Astrocyte (in vitro differentiated cells and primary cell): ENCODE measurements at regions not wholly inside any gene's neighbourhood (a gene's known extent, or its start where the extent isn't known, plus 50 kb on each side); places are given as distances from the start of the nearest gene placed in this dataset.
"Not testable (repeated sequence)": the region's sequence is repeated elsewhere in the genome, so short reads cannot be mapped to it uniquely, and the experiment has no call there.

ENCODE experiments used
- DNase-seq: peaks from one replicate; pipeline ENCODE4 v3.0.0-alpha.2; 2010; ENCODE audit warnings: low read depth
- FAIRE-seq: peaks from 2 replicates; lab custom pipeline; 2011; peaks lifted over from hg19 to GRCh38; lab: Jason Lieb, UNC
- H2AFZ ChIP-seq: 2 replicates; pipeline ENCODE4 v1.6.0; 2012; ENCODE audit warnings: low read depth, low read length, inconsistent platforms
- H3K27ac ChIP-seq: 2 replicates; pipeline ENCODE4 v1.5.1; 2011; ENCODE audit warnings: low read depth, low read length, inconsistent platforms
- H3K27me3 ChIP-seq: 2 replicates; pipeline ENCODE4 v1.6.0; 2011; ENCODE audit warnings: low read length, inconsistent platforms; ENCODE audit not compliant: insufficient read depth
- H3K36me3 ChIP-seq: 2 replicates; pipeline ENCODE4 v1.5.1; 2011; ENCODE audit warnings: low read length, inconsistent platforms; ENCODE audit not compliant: insufficient read depth
- H3K4me1 ChIP-seq: 2 replicates; pipeline ENCODE4 v1.5.1; 2011; ENCODE audit warnings: low read length, inconsistent platforms; ENCODE audit not compliant: insufficient read depth
- H3K4me2 ChIP-seq: 2 replicates; pipeline ENCODE4 v1.6.0; 2012; ENCODE audit warnings: low read length, inconsistent platforms
- H3K4me3 ChIP-seq: 2 replicates; pipeline ENCODE4 v1.5.1; 2011; ENCODE audit warnings: low read depth, mild to moderate bottlenecking, low read length, inconsistent platforms; ENCODE audit not compliant: insufficient read depth
- H3K79me2 ChIP-seq: 2 replicates; pipeline ENCODE4 v1.6.0; 2012; ENCODE audit warnings: mild to moderate bottlenecking, low read length, inconsistent platforms; ENCODE audit not compliant: insufficient read depth
- H3K9ac ChIP-seq: 2 replicates; pipeline ENCODE4 v1.6.0; 2012; ENCODE audit warnings: mild to moderate bottlenecking, low read length, inconsistent platforms
- H3K9me3 ChIP-seq: 2 replicates; pipeline ENCODE4 v1.5.1; 2012; ENCODE audit warnings: low read depth, mild to moderate bottlenecking, low read length, inconsistent platforms; ENCODE audit not compliant: insufficient read depth
- H4K20me1 ChIP-seq: 2 replicates; pipeline ENCODE4 v1.6.0; 2012; ENCODE audit warnings: low read length, inconsistent platforms; ENCODE audit not compliant: insufficient read depth
- H3K27ac Mint-ChIP-seq: one replicate; pipeline ENCODE4 v1.8.0; 2021; ENCODE audit warnings: mild to moderate bottlenecking, mixed read lengths; ENCODE audit not compliant: unreplicated experiment
- H3K27me3 Mint-ChIP-seq: one replicate; pipeline ENCODE4 v1.8.0; 2021; ENCODE audit warnings: low read depth, mixed read lengths; ENCODE audit not compliant: unreplicated experiment
- H3K36me3 Mint-ChIP-seq: one replicate; pipeline ENCODE4 v1.8.0; 2021; ENCODE audit warnings: low read depth, mixed read lengths; ENCODE audit not compliant: unreplicated experiment
- H3K4me1 Mint-ChIP-seq: one replicate; pipeline ENCODE4 v1.8.0; 2021; ENCODE audit warnings: low read depth, mixed read lengths; ENCODE audit not compliant: unreplicated experiment
- H3K4me3 Mint-ChIP-seq: one replicate; pipeline ENCODE4 v1.8.0; 2021; ENCODE audit warnings: mild to moderate bottlenecking, moderate library complexity, mixed read lengths; ENCODE audit not compliant: unreplicated experiment
- H3K9me3 Mint-ChIP-seq: one replicate; pipeline ENCODE4 v1.8.0; 2021; ENCODE audit warnings: mild to moderate bottlenecking, mixed read lengths; ENCODE audit not compliant: unreplicated experiment

DNA sequence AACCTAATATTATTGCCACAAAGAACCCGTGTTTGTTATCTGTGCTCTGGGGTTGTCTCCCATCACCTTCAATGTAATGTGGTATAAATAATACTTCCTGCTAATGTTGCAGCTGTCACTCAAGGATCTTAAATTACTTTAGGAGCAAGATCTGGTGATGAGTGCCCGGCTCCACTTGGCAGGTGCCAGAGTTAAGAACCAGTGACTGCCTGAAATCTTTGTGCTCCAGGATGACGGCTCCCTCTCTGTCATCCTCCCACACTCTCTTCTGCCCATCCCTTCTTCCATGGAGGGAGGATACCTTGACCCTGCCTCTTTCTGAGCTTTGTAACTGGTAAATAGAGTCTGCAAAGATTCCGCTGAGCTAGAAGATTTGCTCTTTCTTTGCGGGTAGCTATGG, 100.4 kb upstream of the SEC22B start:
- not testable (repeated sequence) for H3K27ac ChIP-seq, H3K36me3 Mint-ChIP-seq, H3K4me2 ChIP-seq, H3K36me3 ChIP-seq, H3K79me2 ChIP-seq, H3K9me3 ChIP-seq, H3K27me3 ChIP-seq, H4K20me1 ChIP-seq, H3K4me3 Mint-ChIP-seq, H3K4me3 ChIP-seq, H3K9me3 Mint-ChIP-seq, H3K27ac Mint-ChIP-seq, H3K4me1 Mint-ChIP-seq, FAIRE-seq, H3K9ac ChIP-seq, H2AFZ ChIP-seq, H3K4me1 ChIP-seq, DNase-seq, H3K27me3 Mint-ChIP-seq

DNA sequence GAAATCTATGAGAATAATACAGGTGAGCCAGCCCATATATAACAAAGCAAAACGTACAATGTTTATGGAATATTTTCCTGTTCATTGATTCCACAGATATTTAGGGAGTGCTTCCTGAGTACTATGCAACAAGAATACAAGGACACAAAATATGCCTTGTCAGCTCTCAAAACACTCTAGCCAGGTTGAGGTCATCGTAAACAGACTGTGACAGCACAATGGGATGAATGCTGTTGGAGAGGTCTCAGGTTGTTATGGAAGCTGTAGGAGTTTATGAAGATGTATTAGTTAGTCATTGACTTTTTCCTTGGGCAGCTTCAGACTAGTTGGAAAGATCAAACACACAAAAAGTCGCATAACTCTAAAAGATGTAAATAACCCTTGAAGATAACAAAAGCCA, 98.1 kb upstream of the SEC22B start:
- not testable (repeated sequence) for H3K27me3 Mint-ChIP-seq, H3K79me2 ChIP-seq, H3K9ac ChIP-seq, H3K9me3 ChIP-seq, H3K27ac ChIP-seq, H3K27me3 ChIP-seq, FAIRE-seq, H3K9me3 Mint-ChIP-seq, H3K36me3 Mint-ChIP-seq, H3K4me1 ChIP-seq, H3K4me2 ChIP-seq, H3K27ac Mint-ChIP-seq, H2AFZ ChIP-seq, H4K20me1 ChIP-seq, DNase-seq, H3K36me3 ChIP-seq, H3K4me3 Mint-ChIP-seq, H3K4me3 ChIP-seq, H3K4me1 Mint-ChIP-seq

DNA sequence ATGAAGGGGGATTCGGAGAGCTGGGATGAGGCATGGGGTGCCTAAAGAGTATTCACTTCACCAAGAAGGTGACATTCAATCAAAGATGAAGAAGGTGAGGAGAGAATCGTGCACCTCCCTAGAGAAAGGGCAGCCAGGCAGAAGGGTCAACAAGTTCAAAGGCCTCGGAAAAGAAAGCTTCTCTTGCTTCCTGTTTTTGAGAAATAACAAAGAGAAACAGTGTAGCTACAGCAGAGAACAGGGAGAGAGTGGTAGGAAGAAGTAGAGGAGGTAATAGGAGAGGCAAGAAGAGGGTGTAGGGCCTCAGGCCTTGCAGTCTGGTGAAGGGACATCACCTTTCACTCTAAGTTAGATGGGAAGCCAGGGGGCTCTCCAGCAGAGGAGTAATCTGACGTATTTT, 97.0 kb upstream of the SEC22B start:
- H4K20me1 ChIP-seq, H3K36me3 ChIP-seq, DNase-seq, H3K27me3 Mint-ChIP-seq, H3K27me3 ChIP-seq, H3K9me3 ChIP-seq, H3K36me3 Mint-ChIP-seq, H3K4me3 Mint-ChIP-seq, H3K4me1 Mint-ChIP-seq, H3K79me2 ChIP-seq, H2AFZ ChIP-seq, H3K4me1 ChIP-seq, H3K27ac ChIP-seq, H3K4me3 ChIP-seq, H3K9ac ChIP-seq, H3K27ac Mint-ChIP-seq, FAIRE-seq, H3K9me3 Mint-ChIP-seq, H3K4me2 ChIP-seq: not testable (repeated sequence)

DNA sequence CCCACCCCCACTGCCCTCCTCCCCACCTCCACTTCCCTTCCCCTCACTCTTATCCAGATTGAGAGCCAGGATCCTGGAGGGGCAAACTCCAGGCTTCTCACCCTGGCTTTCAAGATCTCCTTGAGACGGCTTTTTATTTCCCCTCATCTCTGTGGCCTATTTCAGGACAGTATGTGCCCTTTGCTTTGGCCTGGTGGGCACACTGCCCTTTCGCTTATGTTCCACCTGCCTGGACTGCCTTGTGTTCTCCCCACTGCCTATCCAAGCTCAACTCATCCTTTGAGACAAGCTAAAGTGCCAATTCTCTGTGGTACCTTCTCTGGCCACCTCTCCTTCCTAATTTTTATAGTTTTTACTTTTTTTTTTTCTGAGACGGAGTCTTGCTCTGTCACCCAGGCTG, 95.9 kb upstream of the SEC22B start:
- not testable (repeated sequence) for H3K9ac ChIP-seq, H3K79me2 ChIP-seq, H3K36me3 ChIP-seq, H2AFZ ChIP-seq, H3K4me1 ChIP-seq, H3K36me3 Mint-ChIP-seq, H3K4me3 ChIP-seq, H4K20me1 ChIP-seq, H3K27me3 Mint-ChIP-seq, DNase-seq, H3K4me1 Mint-ChIP-seq, H3K9me3 ChIP-seq, H3K27me3 ChIP-seq, H3K4me3 Mint-ChIP-seq, H3K27ac ChIP-seq, H3K27ac Mint-ChIP-seq, H3K4me2 ChIP-seq, H3K9me3 Mint-ChIP-seq, FAIRE-seq

DNA sequence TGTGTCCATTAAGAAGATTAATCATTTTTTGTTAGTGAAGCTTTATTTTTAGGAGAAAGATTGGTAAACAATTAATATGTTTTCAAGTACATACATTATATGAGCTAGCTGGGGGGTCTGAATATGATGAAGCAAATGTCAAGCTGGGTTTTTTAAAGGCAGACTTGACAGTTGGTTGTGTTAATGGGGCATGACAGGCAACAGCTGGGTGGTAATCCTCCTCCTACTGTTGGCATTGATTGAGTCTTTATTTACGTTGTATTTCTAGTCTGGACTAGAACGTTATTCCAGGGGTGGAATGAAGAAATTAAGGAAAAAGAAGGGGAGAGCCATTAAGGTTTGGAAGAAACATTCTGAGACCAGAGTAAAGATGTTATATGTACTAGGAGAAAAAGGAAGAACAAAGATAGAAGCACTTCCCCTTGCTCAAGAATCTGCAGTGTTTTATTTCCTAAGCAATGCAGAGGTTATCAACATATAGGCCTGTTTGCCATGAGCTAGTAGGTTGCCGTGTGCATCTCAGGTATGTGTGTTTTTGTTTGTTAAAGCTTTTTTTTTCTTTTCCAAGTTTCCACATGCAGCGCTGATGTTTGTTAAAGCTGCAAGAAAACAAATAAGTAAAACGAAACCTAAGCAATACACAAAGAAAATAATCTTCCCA, 95.4 kb upstream of the SEC22B start:
- not testable (repeated sequence) for H4K20me1 ChIP-seq, H3K9me3 ChIP-seq, H3K36me3 Mint-ChIP-seq, H3K4me3 ChIP-seq, H3K27me3 ChIP-seq, DNase-seq, H3K4me3 Mint-ChIP-seq, H3K9me3 Mint-ChIP-seq, H3K4me1 ChIP-seq, H3K36me3 ChIP-seq, H2AFZ ChIP-seq, H3K4me2 ChIP-seq, FAIRE-seq, H3K4me1 Mint-ChIP-seq, H3K79me2 ChIP-seq, H3K27me3 Mint-ChIP-seq, H3K27ac ChIP-seq, H3K9ac ChIP-seq, H3K27ac Mint-ChIP-seq

DNA sequence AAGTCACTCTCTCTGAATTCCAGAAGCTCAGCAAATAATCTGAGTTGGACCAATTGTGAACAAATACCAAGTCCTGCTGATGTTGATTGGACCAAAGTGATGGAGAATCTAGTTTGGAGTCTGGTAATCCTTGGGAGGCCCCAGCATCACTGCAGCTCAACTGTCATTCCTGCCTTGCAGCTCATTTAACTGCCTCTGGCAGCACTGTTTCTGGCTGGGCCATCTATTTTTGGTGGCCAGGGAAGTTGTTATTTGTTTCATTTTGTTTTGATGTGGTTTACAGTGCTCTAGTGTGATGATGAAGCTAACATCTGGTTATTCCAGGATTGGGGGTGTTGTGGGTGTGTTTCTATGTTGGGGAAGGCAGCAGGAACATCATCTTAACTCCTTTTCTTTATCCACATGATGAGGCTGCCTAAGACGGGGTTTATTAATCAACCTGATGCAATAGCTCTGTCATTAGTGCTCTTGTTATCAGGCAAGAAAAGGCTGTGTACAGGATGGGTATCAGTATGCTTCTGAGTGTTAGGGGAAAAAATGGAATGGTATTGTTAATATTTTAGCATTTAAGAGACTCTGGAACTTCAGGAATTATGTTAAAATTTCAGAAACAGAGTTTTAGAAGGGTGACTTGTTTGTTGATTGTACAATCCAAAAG, 91.7 kb upstream of the SEC22B start:
- not testable (repeated sequence) for DNase-seq, H3K9ac ChIP-seq, H3K9me3 Mint-ChIP-seq, H3K27me3 ChIP-seq, H3K36me3 ChIP-seq, H3K4me1 ChIP-seq, H3K36me3 Mint-ChIP-seq, H3K27ac ChIP-seq, FAIRE-seq, H3K4me1 Mint-ChIP-seq, H4K20me1 ChIP-seq, H3K4me3 Mint-ChIP-seq, H3K27me3 Mint-ChIP-seq, H2AFZ ChIP-seq, H3K79me2 ChIP-seq, H3K4me3 ChIP-seq, H3K9me3 ChIP-seq, H3K27ac Mint-ChIP-seq, H3K4me2 ChIP-seq
